ENCODE measurements at regions not wholly inside any gene's neighbourhood (a gene's known extent, or its start where the extent isn't known, plus 50 kb on each side); places are given as distances from the start of the nearest gene placed in this dataset.

DNA sequence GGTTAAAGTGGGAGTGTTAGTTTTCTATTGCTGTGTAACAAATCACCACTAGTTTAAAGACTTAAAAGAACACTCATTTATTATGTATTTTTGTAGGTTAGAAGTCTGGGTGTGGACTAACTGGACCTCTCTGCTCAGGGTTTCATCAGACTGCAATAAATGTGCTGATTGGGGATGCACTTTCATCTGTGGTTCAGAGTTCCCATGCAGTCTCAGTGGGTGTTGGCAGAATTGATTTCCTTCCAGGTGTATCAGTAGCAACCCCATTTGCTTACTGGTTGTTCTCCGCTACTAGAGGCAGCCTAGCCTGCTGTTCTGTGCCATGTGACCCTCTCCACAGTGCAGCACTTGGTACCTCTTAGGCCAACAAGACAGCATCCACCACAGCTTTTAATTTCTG lies 2200.5 kb downstream of the MAT2B start:
- TF ChIP-seq, protein P1, sequence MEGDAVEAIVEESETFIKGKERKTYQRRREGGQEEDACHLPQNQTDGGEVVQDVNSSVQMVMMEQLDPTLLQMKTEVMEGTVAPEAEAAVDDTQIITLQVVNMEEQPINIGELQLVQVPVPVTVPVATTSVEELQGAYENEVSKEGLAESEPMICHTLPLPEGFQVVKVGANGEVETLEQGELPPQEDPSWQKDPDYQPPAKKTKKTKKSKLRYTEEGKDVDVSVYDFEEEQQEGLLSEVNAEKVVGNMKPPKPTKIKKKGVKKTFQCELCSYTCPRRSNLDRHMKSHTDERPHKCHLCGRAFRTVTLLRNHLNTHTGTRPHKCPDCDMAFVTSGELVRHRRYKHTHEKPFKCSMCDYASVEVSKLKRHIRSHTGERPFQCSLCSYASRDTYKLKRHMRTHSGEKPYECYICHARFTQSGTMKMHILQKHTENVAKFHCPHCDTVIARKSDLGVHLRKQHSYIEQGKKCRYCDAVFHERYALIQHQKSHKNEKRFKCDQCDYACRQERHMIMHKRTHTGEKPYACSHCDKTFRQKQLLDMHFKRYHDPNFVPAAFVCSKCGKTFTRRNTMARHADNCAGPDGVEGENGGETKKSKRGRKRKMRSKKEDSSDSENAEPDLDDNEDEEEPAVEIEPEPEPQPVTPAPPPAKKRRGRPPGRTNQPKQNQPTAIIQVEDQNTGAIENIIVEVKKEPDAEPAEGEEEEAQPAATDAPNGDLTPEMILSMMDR (IDR thresholded peaks at IDR 0.05; ENCODE audit: poor library complexity) = no peak
- no peak for TF ChIP-seq EZH2 (IDR thresholded peaks at IDR 0.05; ENCODE audit: borderline replicate concordance)

Measured in hepatocyte (in vitro differentiated cells).